ENCODE measurements at regions not wholly inside any gene's neighbourhood (a gene's known extent, or its start where the extent isn't known, plus 50 kb on each side); places are given as distances from the start of the nearest gene placed in this dataset.
"Not testable (repeated sequence)": the region's sequence is repeated elsewhere in the genome, so short reads cannot be mapped to it uniquely, and the experiment has no call there.

- H3K27ac ChIP-seq: no peak overlapping the region
- H3K36me3 ChIP-seq: no peaks in the 10 kb centered on the region
- no peak overlapping the region for H3K4me3 ChIP-seq (ENCODE audit: low read depth, low read length)
- no peak for DNase-seq
- no peak for TF ChIP-seq CTCF (IDR thresholded peaks at IDR 0.05; ENCODE audit: low read depth, low read length)
- H3K27me3 ChIP-seq (ENCODE audit: insufficient read depth, low read depth, severe bottlenecking): peaks cover 33% of the 10 kb centered on the region
- no peaks in the 10 kb centered on the region for H3K9me3 ChIP-seq (ENCODE audit: severe bottlenecking)
Measured at GRCh38 chrX:106278951-106279350, 110.8 kb downstream of the PWWP3B start.

- TF ChIP-seq CTCF (IDR thresholded peaks at IDR 0.05; ENCODE audit: low read depth, low read length): no peak
Measured at GRCh38 chrX:106281383-106281782, 113.3 kb downstream of the PWWP3B start.

GRCh38 chrX:106283841-106284240 is 115.7 kb downstream of the PWWP3B start:
- DNase-seq: no peak
- Histone ChIP-seq H3K4me3 (ENCODE audit: low read depth, low read length) (no peak overlapping the region), H3K27ac (no peak overlapping the region), H3K27me3 (ENCODE audit: insufficient read depth, low read depth, severe bottlenecking) (peaks cover 42% of the 10 kb centered on the region), H3K36me3 (no peaks in the 10 kb centered on the region), H3K9me3 (ENCODE audit: severe bottlenecking) (no peaks in the 10 kb centered on the region)
- no peak for TF ChIP-seq CTCF (IDR thresholded peaks at IDR 0.05; ENCODE audit: low read depth, low read length)

More at GRCh38 chrX:106281383-106281782, 113.3 kb downstream of the PWWP3B start:
- Histone ChIP-seq H3K27ac (no peak overlapping the region), H3K9me3 (ENCODE audit: severe bottlenecking) (no peaks in the 10 kb centered on the region), H3K27me3 (ENCODE audit: insufficient read depth, low read depth, severe bottlenecking) (peaks cover 35% of the 10 kb centered on the region), H3K36me3 (no peaks in the 10 kb centered on the region), H3K4me3 (ENCODE audit: low read depth, low read length) (no peak overlapping the region)
- DNase-seq: no peak

- Histone ChIP-seq H3K9me3 (ENCODE audit: severe bottlenecking) (no peaks in the 10 kb centered on the region), H3K4me3 (ENCODE audit: low read depth, low read length) (no peak overlapping the region), H3K27ac (no peak overlapping the region), H3K27me3 (ENCODE audit: insufficient read depth, low read depth, severe bottlenecking) (peaks cover 39% of the 10 kb centered on the region), H3K36me3 (no peaks in the 10 kb centered on the region)
- TF ChIP-seq CTCF (IDR thresholded peaks at IDR 0.05; ENCODE audit: low read depth, low read length): no peak
- no peak for DNase-seq
Measured at GRCh38 chrX:106284431-106285025, 116.4 kb downstream of the PWWP3B start.

GRCh38 chrX:106286053-106286650 is 118.0 kb downstream of the PWWP3B start:
- DNase-seq: no peak
- no peak overlapping the region for H3K27ac ChIP-seq
- no peak for TF ChIP-seq CTCF (IDR thresholded peaks at IDR 0.05; ENCODE audit: low read depth, low read length)
- H3K9me3 ChIP-seq (ENCODE audit: severe bottlenecking): no peaks in the 10 kb centered on the region
- H3K4me3 ChIP-seq (ENCODE audit: low read depth, low read length): no peak overlapping the region
- no peaks in the 10 kb centered on the region for H3K36me3 ChIP-seq
- peaks cover 28% of the 10 kb centered on the region for H3K27me3 ChIP-seq (ENCODE audit: insufficient read depth, low read depth, severe bottlenecking)

GRCh38 chrX:106290778-106291177 is 122.7 kb downstream of the PWWP3B start:
- H3K27ac ChIP-seq; DNase-seq; H3K4me3 ChIP-seq (ENCODE audit: low read depth, low read length); H3K36me3 ChIP-seq; H3K9me3 ChIP-seq (ENCODE audit: severe bottlenecking): not testable (repeated sequence)
- H3K27me3 ChIP-seq (ENCODE audit: insufficient read depth, low read depth, severe bottlenecking): peaks cover 14% of the 10 kb centered on the region

- H3K4me3 ChIP-seq (ENCODE audit: low read depth, low read length); H3K27me3 ChIP-seq (ENCODE audit: insufficient read depth, low read depth, severe bottlenecking); H3K27ac ChIP-seq; DNase-seq; H3K36me3 ChIP-seq; H3K9me3 ChIP-seq (ENCODE audit: severe bottlenecking): not testable (repeated sequence)
Measured at GRCh38 chrX:106291779-106292390, 123.8 kb downstream of the PWWP3B start.

All from WERI-Rb-1 (cell line).